ENCODE measurements at regions not wholly inside any gene's neighbourhood (a gene's known extent, or its start where the extent isn't known, plus 50 kb on each side); places are given as distances from the start of the nearest gene placed in this dataset.

DNA sequence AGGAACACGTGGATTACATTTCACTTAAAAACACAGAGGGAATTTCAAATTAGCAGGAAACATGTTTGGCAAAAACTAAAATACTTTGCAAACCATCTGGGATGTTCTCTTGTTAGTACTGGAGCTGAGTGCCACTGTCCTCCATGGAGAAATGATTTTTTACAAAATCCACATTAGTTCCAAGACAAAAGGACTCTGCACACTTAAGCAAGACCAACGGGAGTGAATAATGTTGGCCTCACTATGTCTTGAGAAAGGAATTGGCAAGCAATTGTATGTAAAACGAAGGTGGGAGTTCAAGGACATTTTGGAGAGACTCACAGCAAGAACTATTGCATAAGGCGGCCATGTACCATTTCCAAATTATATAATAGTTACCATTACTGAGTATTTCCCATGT, 547.5 kb downstream of the EBF1 start:
- no peaks in the 10 kb centered on the region for H3K4me1 ChIP-seq
- H3K36me3 ChIP-seq, result no peaks in the 10 kb centered on the region
- DNase-seq, result no peak
- peak overlapping the region in 2 of 4 donors; percentile 68 to 69 for H3K27ac ChIP-seq
- no peak overlapping the region for H3K4me3 ChIP-seq
- WGBS, 2 donors, result 43 to 50% methylated on average over 4 of the region's 4 CpGs
- no peaks in the 10 kb centered on the region for H3K27me3 ChIP-seq
- intact Hi-C loops (cut with DNase I), result no loop called here
- TF ChIP-seq, protein P1, sequence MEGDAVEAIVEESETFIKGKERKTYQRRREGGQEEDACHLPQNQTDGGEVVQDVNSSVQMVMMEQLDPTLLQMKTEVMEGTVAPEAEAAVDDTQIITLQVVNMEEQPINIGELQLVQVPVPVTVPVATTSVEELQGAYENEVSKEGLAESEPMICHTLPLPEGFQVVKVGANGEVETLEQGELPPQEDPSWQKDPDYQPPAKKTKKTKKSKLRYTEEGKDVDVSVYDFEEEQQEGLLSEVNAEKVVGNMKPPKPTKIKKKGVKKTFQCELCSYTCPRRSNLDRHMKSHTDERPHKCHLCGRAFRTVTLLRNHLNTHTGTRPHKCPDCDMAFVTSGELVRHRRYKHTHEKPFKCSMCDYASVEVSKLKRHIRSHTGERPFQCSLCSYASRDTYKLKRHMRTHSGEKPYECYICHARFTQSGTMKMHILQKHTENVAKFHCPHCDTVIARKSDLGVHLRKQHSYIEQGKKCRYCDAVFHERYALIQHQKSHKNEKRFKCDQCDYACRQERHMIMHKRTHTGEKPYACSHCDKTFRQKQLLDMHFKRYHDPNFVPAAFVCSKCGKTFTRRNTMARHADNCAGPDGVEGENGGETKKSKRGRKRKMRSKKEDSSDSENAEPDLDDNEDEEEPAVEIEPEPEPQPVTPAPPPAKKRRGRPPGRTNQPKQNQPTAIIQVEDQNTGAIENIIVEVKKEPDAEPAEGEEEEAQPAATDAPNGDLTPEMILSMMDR (IDR thresholded peaks at IDR 0.05), result no peak
- no peak for TF ChIP-seq POLR2A (IDR thresholded peaks at IDR 0.05)
- no peaks in the 10 kb centered on the region for H3K9me3 ChIP-seq

DNA sequence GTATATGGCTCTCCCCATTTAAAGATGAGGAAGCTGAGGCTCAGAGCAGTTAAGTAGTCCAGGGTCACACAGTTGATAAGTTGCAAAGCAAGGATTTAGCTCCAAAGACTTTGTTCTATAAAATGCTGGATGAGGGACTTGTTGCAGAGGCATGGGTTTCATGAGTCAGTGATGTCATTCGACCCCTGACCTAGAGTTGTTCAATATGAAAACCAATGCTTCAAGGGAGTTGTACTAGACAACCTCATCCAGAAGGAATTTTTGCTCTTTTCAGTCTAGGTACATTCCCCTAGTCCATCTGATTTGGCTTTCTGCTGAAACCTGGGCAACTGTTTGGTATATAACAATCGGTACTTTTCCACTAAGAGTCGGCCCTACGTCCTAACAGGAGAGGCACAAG, 550.4 kb downstream of the EBF1 start:
- intact Hi-C loops (cut with DNase I), result no loop called here
- TF ChIP-seq, protein P1 (IDR thresholded peaks at IDR 0.05), result no peak
- no peak for TF ChIP-seq POLR2A (IDR thresholded peaks at IDR 0.05)
- WGBS, 2 donors, result 63 to 84% methylated on average over 2 to 4 of the region's 4 CpGs

DNA sequence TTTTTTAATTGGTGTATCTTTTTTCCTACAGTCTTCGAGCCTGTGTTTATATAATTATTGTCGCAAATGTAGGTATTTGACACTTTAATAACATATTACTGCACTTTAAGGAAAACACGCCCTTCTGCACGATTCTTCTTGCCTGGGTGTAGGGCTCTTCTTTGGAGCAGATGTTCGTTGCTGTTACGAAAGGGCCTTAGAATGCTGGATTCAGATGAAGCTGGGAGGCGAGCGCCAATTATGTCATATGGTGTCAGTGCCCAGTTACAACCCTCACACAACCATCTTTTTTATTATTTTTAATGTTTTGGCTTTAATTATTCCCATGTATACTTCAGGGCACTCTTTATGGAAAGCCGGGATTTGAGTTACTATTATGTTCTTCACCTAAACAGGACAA, 553.0 kb downstream of the EBF1 start:
- no peak overlapping the region for H3K4me3 ChIP-seq
- H3K27ac ChIP-seq, result no peak overlapping the region
- no peaks in the 10 kb centered on the region for H3K36me3 ChIP-seq
- no peaks in the 10 kb centered on the region for H3K27me3 ChIP-seq
- no peak for DNase-seq
- intact Hi-C loops (cut with DNase I), result no loop called here
- no peaks in the 10 kb centered on the region for H3K4me1 ChIP-seq
- TF ChIP-seq POLR2A (IDR thresholded peaks at IDR 0.05), result no peak
- TF ChIP-seq, protein P1 (IDR thresholded peaks at IDR 0.05), result no peak
- H3K9me3 ChIP-seq, result no peaks in the 10 kb centered on the region
- 75 to 79% methylated on average over 9 of the region's 9 CpGs for whole genome bisulfite sequencing, 2 donors

More for the DNA sequence above, 550.4 kb downstream of the EBF1 start:
- DNase-seq, result no peak
- no peak overlapping the region for H3K27ac ChIP-seq
- no peaks in the 10 kb centered on the region for H3K4me1 ChIP-seq
- no peaks in the 10 kb centered on the region for H3K36me3 ChIP-seq
- H3K27me3 ChIP-seq, result no peaks in the 10 kb centered on the region
- H3K4me3 ChIP-seq, result no peak overlapping the region
- H3K9me3 ChIP-seq, result no peaks in the 10 kb centered on the region

DNA sequence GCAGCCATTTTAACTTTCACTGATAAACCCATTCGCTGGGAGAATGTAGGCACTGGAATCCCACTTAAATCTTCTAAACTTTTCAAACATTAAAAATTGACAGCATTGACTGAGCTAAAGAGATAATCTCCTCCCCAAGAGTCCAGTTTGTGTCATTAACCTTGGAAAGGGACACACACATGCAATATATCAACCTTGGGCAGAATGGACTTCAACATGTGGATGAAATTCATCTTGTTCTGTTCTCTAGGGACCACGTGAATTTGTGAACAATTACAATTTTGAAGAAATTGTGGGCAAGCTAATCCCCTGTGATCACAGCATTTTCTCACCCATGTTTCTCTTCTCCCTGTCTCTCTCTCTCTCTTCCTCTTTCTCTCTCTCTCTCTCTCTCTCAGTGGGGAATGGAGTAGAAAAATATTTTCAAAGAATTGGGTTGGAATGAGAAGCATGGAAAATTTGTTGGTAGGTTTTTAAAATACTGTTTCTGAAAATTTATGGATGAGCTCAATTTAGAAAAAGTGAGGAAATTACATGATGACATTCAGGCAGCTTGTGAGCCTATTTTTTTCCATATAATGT, 553.7 kb downstream of the EBF1 start:
- no peak for DNase-seq
- no peaks in the 10 kb centered on the region for H3K36me3 ChIP-seq
- 65 to 68% methylated on average over 2 of the region's 2 CpGs for WGBS, 2 donors
- H3K9me3 ChIP-seq, result no peaks in the 10 kb centered on the region
- no peak overlapping the region for H3K4me3 ChIP-seq
- no peak overlapping the region for H3K27ac ChIP-seq
- H3K4me1 ChIP-seq, result no peaks in the 10 kb centered on the region
- intact Hi-C loops (cut with DNase I), result no loop called here
- TF ChIP-seq, protein P1 (IDR thresholded peaks at IDR 0.05), result no peak
- no peak for TF ChIP-seq POLR2A (IDR thresholded peaks at IDR 0.05)
- H3K27me3 ChIP-seq, result no peaks in the 10 kb centered on the region

DNA sequence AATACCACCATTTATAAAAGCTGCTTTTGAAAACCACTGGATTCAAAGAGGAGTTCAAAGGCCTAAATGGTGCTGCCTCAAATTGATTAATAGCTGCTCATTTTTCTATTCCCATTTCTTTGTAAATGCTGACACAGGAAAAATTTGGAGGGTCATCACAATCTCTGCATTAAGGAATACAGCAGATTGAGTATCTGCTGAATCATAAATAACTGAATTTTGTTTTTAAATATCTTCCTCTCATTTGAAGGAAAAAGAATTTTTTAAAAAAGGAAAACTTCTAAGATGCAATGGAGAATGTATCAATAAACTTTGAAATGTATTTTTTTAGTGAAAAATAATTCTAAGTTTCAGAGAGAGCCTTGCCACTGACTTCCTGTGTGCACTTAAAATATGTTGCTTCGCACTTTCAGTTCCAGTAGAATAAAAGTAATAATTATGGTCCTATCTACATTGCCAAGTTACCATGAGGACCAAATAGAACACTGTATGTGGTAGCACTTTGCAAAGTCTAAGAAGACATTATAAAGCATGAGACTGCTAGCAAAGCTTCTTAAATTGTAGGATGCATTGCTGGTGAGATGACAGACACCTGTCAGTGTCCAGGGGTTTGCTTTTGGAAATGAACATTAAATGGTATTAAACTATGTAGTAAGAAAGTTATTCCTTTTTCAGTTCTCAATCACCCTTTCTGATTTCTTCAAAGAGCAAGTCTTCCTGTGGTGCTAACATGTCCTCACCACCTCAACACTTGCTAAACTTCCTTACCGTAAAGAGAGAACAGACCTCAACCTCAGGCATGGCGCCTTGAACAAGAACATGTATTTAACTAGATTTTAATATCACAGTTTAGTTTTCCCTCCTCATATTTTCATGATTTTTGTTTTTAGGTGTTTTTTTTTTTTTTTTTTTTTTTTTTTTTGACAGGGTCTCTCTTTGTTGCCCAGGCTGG, 555.1 kb downstream of the EBF1 start:
- Histone ChIP-seq H3K36me3 (no peaks in the 10 kb centered on the region), H3K27me3 (no peaks in the 10 kb centered on the region), H3K4me1 (no peaks in the 10 kb centered on the region), H3K9me3 (no peaks in the 10 kb centered on the region), H3K4me3 (no peak overlapping the region), H3K27ac (no peak overlapping the region)
- intact Hi-C loops (cut with DNase I), result no loop called here
- 92 to 96% methylated on average over 3 of the region's 3 CpGs for WGBS, 2 donors
- no peak for TF ChIP-seq POLR2A (IDR thresholded peaks at IDR 0.05)
- TF ChIP-seq, protein P1 (IDR thresholded peaks at IDR 0.05), result no peak
- DNase-seq, result no peak
